Endothelial cell (in vitro differentiated cells): ENCODE measurements at regions not wholly inside any gene's neighbourhood (a gene's known extent, or its start where the extent isn't known, plus 50 kb on each side); places are given as distances from the start of the nearest gene placed in this dataset.

Experiments used
- DNase-seq: peaks from one replicate; pipeline ENCODE4 v3.0.0; 2021; ENCODE audit warnings: low spot score
- H3K27ac Mint-ChIP-seq: one replicate; pipeline ENCODE4 v1.8.0; 2021; ENCODE audit warnings: mixed read lengths, inconsistent platforms; ENCODE audit not compliant: unreplicated experiment
- H3K27me3 Mint-ChIP-seq: one replicate; pipeline ENCODE4 v1.8.0; 2021; ENCODE audit warnings: mild to moderate bottlenecking, moderate library complexity, mixed read lengths, inconsistent platforms; ENCODE audit not compliant: unreplicated experiment
- H3K36me3 Mint-ChIP-seq: one replicate; pipeline ENCODE4 v1.8.0; 2021; ENCODE audit warnings: mild to moderate bottlenecking, low read depth, mixed read lengths, inconsistent platforms; ENCODE audit not compliant: unreplicated experiment
- H3K4me1 Mint-ChIP-seq: one replicate; pipeline ENCODE4 v1.8.0; 2021; ENCODE audit warnings: mild to moderate bottlenecking, mixed read lengths, inconsistent platforms; ENCODE audit not compliant: unreplicated experiment
- H3K4me3 Mint-ChIP-seq: one replicate; pipeline ENCODE4 v1.8.0; 2021; ENCODE audit warnings: mild to moderate bottlenecking, mixed read lengths, inconsistent platforms; ENCODE audit not compliant: unreplicated experiment
- H3K9me3 Mint-ChIP-seq: one replicate; pipeline ENCODE4 v1.8.0; 2021; ENCODE audit warnings: mixed read lengths, inconsistent platforms; ENCODE audit not compliant: unreplicated experiment
- TF ChIP-seq, protein P1 (sequence below): fragments of 200-600 bp; sonication (generic); IDR thresholded peaks from one replicate; pipeline ENCODE4 v1.5.0; 2021; ENCODE audit warnings: antibody characterized with exemption; ENCODE audit not compliant: unreplicated experiment

DNA sequence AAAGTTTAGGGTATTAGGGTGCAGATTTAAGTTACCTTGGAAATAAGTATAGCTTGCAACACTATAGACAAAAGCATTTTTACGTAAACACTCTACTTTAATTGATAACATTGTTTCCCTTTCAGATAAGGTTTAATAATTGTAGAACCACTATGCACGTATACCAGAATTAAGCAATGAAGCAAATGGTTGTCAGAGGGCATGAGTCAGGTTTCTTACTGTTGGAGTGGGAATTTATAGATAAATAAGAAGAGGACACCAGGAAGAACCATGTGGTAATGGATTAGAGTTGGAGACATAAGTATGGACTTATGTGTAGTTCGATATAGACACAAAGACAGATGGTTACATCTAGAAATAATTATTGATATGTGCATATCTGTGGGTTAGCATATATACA lies 355.6 kb downstream of the ETV1 start:
- no peak for DNase-seq
- Mint-ChIP-seq H3K27ac (no peak overlapping the region), H3K4me1 (no peaks in the 10 kb centered on the region), H3K4me3 (no peak overlapping the region), H3K9me3 (no peaks in the 10 kb centered on the region), H3K27me3 (no peaks in the 10 kb centered on the region), H3K36me3 (no peaks in the 10 kb centered on the region)
- TF ChIP-seq, protein P1, sequence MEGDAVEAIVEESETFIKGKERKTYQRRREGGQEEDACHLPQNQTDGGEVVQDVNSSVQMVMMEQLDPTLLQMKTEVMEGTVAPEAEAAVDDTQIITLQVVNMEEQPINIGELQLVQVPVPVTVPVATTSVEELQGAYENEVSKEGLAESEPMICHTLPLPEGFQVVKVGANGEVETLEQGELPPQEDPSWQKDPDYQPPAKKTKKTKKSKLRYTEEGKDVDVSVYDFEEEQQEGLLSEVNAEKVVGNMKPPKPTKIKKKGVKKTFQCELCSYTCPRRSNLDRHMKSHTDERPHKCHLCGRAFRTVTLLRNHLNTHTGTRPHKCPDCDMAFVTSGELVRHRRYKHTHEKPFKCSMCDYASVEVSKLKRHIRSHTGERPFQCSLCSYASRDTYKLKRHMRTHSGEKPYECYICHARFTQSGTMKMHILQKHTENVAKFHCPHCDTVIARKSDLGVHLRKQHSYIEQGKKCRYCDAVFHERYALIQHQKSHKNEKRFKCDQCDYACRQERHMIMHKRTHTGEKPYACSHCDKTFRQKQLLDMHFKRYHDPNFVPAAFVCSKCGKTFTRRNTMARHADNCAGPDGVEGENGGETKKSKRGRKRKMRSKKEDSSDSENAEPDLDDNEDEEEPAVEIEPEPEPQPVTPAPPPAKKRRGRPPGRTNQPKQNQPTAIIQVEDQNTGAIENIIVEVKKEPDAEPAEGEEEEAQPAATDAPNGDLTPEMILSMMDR = no peak

DNA sequence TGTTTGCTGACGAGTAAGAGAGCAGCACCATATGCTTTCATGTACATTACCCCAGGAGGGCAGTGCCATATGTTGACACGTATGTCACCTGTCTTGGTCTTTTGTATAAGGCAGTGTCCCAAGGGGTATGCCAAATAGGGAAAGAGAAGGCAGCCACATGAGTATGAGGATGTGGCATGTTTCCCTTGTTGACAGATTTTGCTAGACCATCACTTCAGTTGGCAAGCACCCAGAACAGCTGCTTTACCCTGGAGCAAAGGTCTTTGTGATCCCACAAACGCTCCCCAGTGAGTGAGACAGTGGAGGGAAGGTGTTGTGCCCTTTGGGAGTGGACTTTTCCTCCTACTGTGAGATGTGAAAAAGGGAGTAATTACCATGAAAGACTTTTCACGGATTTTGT lies 350.1 kb downstream of the ETV1 start:
- H3K4me3 Mint-ChIP-seq = no peak overlapping the region
- H3K4me1 Mint-ChIP-seq = peaks cover 8% of the 10 kb centered on the region
- TF ChIP-seq, protein P1 = no peak
- no peak overlapping the region for H3K27ac Mint-ChIP-seq
- DNase-seq = no peak
- no peaks in the 10 kb centered on the region for H3K27me3 Mint-ChIP-seq
- H3K36me3 Mint-ChIP-seq = no peaks in the 10 kb centered on the region
- H3K9me3 Mint-ChIP-seq = no peaks in the 10 kb centered on the region

DNA sequence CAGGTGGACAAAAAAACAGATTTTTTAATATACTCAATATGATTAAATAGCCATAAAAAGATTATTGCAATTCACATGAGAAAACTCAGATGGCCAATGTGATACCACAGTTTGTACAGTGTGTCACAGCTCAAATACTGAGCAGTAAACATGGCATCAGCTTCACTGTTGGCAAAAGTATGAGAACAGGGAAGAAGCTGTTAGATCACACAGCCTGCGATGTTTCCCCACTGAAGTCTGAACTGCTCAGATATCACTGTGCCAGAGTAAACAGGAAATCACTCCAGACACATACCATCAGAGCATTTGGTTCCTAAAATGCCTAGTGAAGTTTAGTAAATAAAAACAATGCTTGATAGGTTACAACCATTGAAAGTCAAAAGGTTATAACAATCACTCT lies 347.8 kb downstream of the ETV1 start:
- Mint-ChIP-seq H3K27me3 (no peaks in the 10 kb centered on the region), H3K4me1 (peaks cover 8% of the 10 kb centered on the region), H3K36me3 (no peaks in the 10 kb centered on the region), H3K9me3 (no peaks in the 10 kb centered on the region), H3K4me3 (no peak overlapping the region), H3K27ac (peak overlapping the region; percentile 93)
- TF ChIP-seq, protein P1 = no peak
- peak; percentile 13 for DNase-seq

DNA sequence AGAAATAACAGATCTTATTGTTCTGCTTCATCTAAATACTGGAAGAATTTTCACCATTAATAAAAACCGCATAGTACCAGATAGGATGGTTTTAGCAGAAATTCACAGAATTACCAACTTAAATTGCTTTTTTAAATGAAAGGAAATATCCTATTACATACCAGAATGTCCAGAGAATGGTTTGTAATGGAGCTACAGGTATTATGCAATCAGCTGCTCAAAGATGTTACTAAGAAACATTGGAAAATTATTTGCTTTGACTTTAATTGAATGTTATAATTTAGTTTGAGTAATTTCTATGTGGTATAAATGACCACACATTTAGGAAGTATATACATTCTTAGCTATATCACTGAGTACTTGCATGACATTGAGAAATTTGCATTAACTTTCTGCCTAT lies 338.3 kb downstream of the ETV1 start:
- Mint-ChIP-seq H3K36me3 (no peaks in the 10 kb centered on the region), H3K27me3 (peaks cover 1% of the 10 kb centered on the region), H3K4me1 (peaks cover 4% of the 10 kb centered on the region), H3K4me3 (no peak overlapping the region), H3K27ac (no peak overlapping the region), H3K9me3 (no peaks in the 10 kb centered on the region)
- DNase-seq = no peak
- TF ChIP-seq, protein P1 = no peak

DNA sequence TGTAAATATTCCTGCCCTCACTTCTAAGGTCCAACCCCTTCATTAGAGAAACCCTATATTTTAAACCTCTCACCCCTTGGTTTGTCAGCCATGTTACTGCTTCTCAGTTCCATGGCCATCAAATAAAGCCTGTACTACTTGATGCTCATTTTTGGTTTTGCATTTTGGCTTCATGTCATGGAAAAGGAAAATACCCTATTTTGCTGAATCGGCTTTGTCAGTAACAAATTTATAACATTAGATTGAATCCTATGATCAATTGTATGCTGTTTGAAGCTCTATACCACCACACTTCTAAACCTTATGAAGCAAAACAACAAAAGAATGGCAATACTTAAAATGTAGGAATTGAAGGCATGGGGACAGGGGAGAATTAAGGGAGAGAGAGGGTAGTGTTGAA lies 333.1 kb downstream of the ETV1 start:
- DNase-seq = no peak
- peaks cover 1% of the 10 kb centered on the region for H3K27me3 Mint-ChIP-seq
- H3K4me3 Mint-ChIP-seq = no peak overlapping the region
- TF ChIP-seq, protein P1 = no peak
- H3K27ac Mint-ChIP-seq = no peak overlapping the region
- H3K9me3 Mint-ChIP-seq = no peaks in the 10 kb centered on the region
- no peaks in the 10 kb centered on the region for H3K4me1 Mint-ChIP-seq
- no peaks in the 10 kb centered on the region for H3K36me3 Mint-ChIP-seq
